ENCODE measurements at regions not wholly inside any gene's neighbourhood (a gene's known extent, or its start where the extent isn't known, plus 50 kb on each side); places are given as distances from the start of the nearest gene placed in this dataset.

GRCh38 chr15:85302271-85302670 is 78.1 kb upstream of the AKAP13 start:
- H2AFZ ChIP-seq (ENCODE audit: low read depth), result no peak overlapping the region
- H3K79me2 ChIP-seq (ENCODE audit: insufficient read depth), result no peaks in the 10 kb centered on the region
- no peaks in the 10 kb centered on the region for H3K4me1 ChIP-seq (ENCODE audit: control insufficient read depth in 1 of 2, insufficient read depth in 2 of 2, low read depth in 1 of 2, low read length in 1 of 2)
- no peaks in the 10 kb centered on the region for H3K9me3 ChIP-seq
- no peak for DNase-seq
- H3K9ac ChIP-seq, result no peak overlapping the region
- no peaks in the 10 kb centered on the region for H3K36me3 ChIP-seq (replicated peaks in 1 of 2; ENCODE audit: control insufficient read depth in 1 of 2, insufficient read depth in 2 of 2, low read length in 1 of 2)
- peaks cover 4% of the 10 kb centered on the region for H3F3A ChIP-seq (replicated peaks; ENCODE audit: insufficient read depth)
- H4K20me1 ChIP-seq (ENCODE audit: insufficient read depth), result no peaks in the 10 kb centered on the region
- TF ChIP-seq EZH2phosphoT487 (IDR thresholded peaks at IDR 0.05; ENCODE audit: borderline replicate concordance, low read depth), result no peak
- no peak for TF ChIP-seq GATA2 (CRISPR knock-in tag; IDR thresholded peaks at IDR 0.05)
- TF ChIP-seq CHD2 (IDR thresholded peaks at IDR 0.05; ENCODE audit: low read length, partially characterized antibody), result no peak
- TF ChIP-seq EP300 (IDR thresholded peaks at IDR 0.05; ENCODE audit: borderline replicate concordance in 1 of 2, low read depth in 1 of 2, low read length in 1 of 2), result no peak
- TF ChIP-seq RFX5 (IDR thresholded peaks at IDR 0.05; ENCODE audit: low read length), result no peak
- TF ChIP-seq SIN3A (IDR thresholded peaks at IDR 0.05; ENCODE audit: borderline replicate concordance, low read depth, low read length), result no peak
- no peak for TF ChIP-seq MEF2A (IDR thresholded peaks at IDR 0.05; ENCODE audit: borderline replicate concordance, low read depth)
- TF ChIP-seq NRF1 (IDR thresholded peaks at IDR 0.05; ENCODE audit: low read depth, low read length), result no peak
- no peak for TF ChIP-seq IRF3 (IDR thresholded peaks at IDR 0.05; ENCODE audit: low read depth, low read length)
- H3K27me3 ChIP-seq (ENCODE audit: insufficient read depth), result no peaks in the 10 kb centered on the region
- no peak overlapping the region for H3K4me2 ChIP-seq
- H3K27ac ChIP-seq (ENCODE audit: low read depth in 2 of 2, low read length in 1 of 2), result no peak overlapping the region
- POLR2A ChIA-PET, result no interaction called here
- CTCF ChIA-PET, result interaction anchor here (1.2 to 2.0 kb wide), 3 partner anchors 10 to 60 kb away, joined by 3 to 7 read pairs (median 5); no protein-coding TSS in a partner anchor
- no peak overlapping the region for H3K4me3 ChIP-seq (ENCODE audit: low read depth in 2 of 2, low read length in 1 of 2)
- WGBS (ENCODE audit: low lambda C conversion rate), result 77% methylated on average over 2 of the region's 2 CpGs
- no peaks in the 10 kb centered on the region for H3K9me2 ChIP-seq

GRCh38 chr15:85305050-85305449 is 75.4 kb upstream of the AKAP13 start:
- Histone ChIP-seq H3K4me2 (no peak overlapping the region), H3K4me3 (ENCODE audit: low read depth in 2 of 2, low read length in 1 of 2) (no peak overlapping the region), H3K9me3 (no peaks in the 10 kb centered on the region), H3F3A (replicated peaks; ENCODE audit: insufficient read depth) (peaks cover 4% of the 10 kb centered on the region), H4K20me1 (ENCODE audit: insufficient read depth) (no peaks in the 10 kb centered on the region), H3K9me2 (no peaks in the 10 kb centered on the region), H3K27ac (ENCODE audit: low read depth in 2 of 2, low read length in 1 of 2) (no peak overlapping the region), H3K27me3 (ENCODE audit: insufficient read depth) (no peaks in the 10 kb centered on the region), H3K9ac (no peak overlapping the region), H3K4me1 (ENCODE audit: control insufficient read depth in 1 of 2, insufficient read depth in 2 of 2, low read depth in 1 of 2, low read length in 1 of 2) (no peaks in the 10 kb centered on the region), H3K79me2 (ENCODE audit: insufficient read depth) (no peaks in the 10 kb centered on the region), H3K36me3 (replicated peaks in 1 of 2; ENCODE audit: control insufficient read depth in 1 of 2, insufficient read depth in 2 of 2, low read length in 1 of 2) (no peaks in the 10 kb centered on the region), H2AFZ (ENCODE audit: low read depth) (no peak overlapping the region)
- DNase-seq, result no peak
- 70% methylated on average over 2 of the region's 2 CpGs for whole genome bisulfite sequencing (ENCODE audit: low lambda C conversion rate)
- TF ChIP-seq EP300 (IDR thresholded peaks at IDR 0.05; ENCODE audit: borderline replicate concordance in 1 of 2, low read depth in 1 of 2, low read length in 1 of 2) (no peak), FOXJ3 (CRISPR knock-in tag; IDR thresholded peaks at IDR 0.05) (no peak), SIN3A (IDR thresholded peaks at IDR 0.05; ENCODE audit: borderline replicate concordance, low read depth, low read length) (no peak), TCF12 (IDR thresholded peaks at IDR 0.05) (no peak), GATA2 (CRISPR knock-in tag; IDR thresholded peaks at IDR 0.05) (no peak), TEAD4 (IDR thresholded peaks at IDR 0.05; ENCODE audit: borderline replicate concordance, insufficient read depth) (no peak), PBX3 (IDR thresholded peaks at IDR 0.05) (no peak), YY1 (IDR thresholded peaks at IDR 0.05; ENCODE audit: low read depth) (no peak), IRF3 (IDR thresholded peaks at IDR 0.05; ENCODE audit: low read depth, low read length) (no peak), ELF1 (IDR thresholded peaks at IDR 0.05) (no peak)
- ChIA-PET POLR2A (no interaction called here), CTCF (no interaction called here)

Data from SK-N-SH (cell line).